NCI-H187 (cell line): ENCODE measurements at regions not wholly inside any gene's neighbourhood (a gene's known extent, or its start where the extent isn't known, plus 50 kb on each side); places are given as distances from the start of the nearest gene placed in this dataset.
"Not testable (repeated sequence)": the region's sequence is repeated elsewhere in the genome, so short reads cannot be mapped to it uniquely, and the experiment has no call there.

Source experiments
- DNase-seq, 2 experiments: peaks; one replicate each; lab custom pipeline; 2025; lab: John Stamatoyannopoulos, UW

DNA sequence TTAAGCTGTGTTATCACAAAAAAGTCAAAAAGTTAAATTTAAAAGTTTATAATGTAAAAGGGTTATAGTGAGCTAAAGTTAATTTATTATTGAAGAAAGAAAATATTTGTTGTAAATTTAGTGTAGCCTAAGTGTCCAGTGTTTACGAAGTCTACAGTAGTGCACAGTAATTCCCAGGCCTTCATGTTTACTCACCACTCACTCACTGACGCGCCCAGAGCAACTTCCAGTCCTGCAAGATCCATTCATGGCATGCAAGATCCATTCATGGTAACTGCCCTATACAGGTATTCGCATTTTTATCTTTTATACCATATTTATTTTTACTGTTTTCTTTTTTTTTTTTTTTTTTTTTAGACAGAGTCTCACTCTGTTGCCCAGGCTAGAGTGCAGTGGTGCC lies 69.5 kb downstream of the TPRA1 start:
- no peak for DNase-seq

DNA sequence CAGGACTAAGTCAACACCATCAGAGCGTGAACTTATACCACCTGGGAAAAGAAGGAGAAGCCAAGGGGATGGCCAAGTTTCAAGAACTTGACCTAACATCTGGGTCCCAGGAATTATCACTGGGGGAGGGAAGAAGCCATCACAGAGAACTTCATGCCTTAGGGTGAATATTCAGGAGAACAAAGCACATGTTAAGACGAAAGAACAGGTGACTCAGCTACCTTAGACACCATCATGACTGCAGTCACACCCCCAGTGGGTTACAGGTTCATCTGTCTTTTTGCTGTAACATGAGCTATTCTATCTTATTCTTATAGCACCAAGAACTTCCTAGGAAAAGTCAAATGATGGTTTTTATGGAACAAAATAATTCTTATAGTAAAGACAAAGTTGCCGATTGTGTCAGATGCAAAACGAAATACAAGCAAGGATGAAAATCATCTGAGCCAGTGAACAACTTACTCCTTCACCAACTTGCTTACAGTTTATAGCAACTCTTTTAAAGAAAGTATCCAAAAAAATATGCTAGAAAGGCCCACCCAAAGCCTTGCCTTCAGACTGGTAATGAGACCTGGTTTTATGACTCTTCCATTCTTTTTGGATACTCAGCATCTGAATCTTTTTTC lies 72.0 kb downstream of the TPRA1 start:
- DNase-seq, result no peak

DNA sequence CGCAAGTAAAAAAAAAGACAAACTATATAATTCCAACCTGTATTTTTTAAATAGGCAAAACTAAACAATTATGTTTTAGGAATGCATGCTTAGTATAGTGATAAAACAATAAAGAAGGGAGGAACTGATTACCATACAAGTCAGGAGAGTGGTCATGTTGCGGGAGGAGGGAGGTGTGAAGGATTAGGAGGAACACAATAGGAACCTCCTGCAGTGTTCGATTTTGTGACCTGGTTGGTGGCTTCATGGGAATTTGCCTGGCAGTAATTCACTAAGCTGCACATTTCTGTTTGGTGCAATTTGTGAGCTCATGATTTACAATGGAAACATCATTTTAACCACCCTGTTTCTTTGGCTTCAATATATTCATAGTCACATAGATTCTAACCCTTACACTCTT lies 78.3 kb downstream of the TPRA1 start:
- DNase-seq, result no peak

DNA sequence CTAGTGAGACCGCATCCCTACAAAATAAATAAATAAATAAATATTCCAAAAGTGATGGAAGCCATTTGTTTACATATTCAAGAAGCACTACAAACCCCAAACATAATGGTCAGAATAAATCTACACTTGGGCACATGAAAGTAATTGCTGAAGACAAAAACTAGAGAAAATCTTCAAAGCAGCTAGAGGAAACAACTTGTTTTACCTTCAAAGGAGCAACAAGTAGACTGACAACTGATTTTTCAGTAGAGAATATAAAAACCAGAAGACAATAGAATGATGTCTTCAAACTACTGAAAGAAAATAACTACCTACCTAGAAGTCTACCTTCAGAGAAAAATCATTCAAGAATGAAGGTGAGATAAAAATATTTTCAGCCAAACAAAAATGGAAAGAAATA lies 89.4 kb downstream of the TPRA1 start:
- no peak for DNase-seq

DNA sequence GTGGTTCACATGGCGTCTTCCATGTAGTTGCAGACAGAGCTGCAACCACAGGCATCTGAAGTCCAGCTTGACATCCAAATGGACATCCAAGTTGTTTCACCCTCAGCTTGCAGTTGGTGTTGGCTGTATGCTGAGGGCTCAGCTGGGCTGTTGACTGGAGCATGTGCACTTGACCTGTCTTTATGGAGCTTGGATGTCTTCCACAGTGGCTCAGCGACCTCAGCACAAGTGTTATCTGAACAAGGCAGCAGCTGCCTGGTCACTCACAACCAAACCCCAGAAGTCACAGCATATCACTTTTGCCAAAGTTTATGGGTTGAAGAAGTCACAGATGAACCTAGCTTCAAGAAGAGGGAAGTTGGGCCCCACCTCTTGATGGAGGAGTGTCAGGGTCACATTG lies 92.9 kb downstream of the TPRA1 start:
- no peak for DNase-seq

- DNase-seq, result no peak
These were observed 93.4 kb downstream of the TPRA1 start for GRCh38 chr3:127497166-127497565.

DNA sequence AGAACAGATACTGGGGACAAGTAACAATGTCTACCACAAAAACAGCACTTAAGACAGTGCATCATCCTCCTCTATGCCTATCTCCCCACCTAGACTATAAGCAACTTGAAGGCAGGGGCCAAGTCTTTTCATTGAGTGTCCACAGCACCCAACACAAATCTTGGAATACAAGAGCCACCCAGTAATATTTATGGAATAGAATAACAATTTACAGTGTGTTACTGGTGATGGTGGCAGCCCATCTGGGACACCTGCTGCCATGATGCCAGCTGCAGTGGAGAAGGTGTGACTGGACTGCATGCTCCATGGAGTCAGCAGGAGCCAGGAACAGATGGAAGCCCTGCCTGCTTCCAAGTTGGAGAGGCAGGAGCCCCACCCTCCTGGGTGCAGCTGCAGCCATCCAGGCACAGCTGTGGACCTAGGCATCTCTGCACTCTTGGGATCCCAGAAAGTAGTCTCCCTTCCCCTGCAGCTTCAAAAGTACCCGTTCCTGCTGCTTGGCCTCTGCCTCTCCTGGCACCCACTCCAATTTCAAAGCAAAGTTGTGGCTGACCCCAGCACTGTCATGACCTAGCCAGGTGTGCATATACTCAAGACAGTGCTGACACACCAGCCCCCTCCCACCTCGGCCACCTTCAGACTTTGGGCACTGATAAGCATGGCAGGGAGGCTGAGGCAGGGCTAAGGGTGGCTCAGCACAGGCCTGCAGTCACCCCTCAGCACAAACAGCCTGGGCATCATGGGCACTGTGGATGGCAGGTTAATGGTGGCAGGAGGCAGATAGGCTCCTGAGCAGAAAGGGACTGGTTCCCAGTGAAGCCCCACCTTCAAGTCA lies 94.5 kb downstream of the TPRA1 start:
- DNase-seq, result no peak

DNA sequence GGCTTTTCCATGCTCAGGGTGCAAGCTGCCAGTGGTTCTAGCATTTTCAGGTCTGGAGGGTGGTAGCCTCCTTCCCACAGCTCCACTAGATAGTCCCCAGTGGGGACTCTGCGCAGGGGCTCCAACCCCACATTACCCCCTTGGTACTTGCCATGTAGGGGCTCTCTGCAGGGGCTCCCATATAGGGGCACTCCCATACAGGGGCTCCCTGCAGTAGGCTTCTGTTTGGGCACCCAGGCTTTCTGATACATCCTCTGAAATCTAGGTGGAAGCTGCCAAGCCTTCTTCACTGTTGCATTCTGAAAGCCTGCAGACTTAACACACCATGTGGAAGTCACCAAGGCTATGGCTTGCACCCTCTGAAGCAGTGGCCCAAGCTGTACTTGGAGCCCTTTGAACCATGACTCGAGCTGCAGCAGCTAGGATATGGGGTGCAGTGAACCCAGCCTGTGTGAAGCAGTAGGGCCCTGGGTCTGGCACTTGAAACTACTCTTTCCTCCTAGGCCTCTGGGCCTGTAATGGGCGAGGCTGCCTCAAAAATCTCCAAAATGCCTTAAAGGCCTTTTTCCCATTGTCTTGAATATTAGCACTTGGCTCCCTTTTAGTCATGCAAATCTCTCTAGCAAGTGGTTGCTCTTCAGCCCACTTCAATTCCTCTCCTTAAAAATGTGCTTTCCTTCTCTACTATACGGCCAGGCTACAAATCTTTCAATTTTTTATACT lies 96.4 kb downstream of the TPRA1 start:
- DNase-seq, result no peak

DNA sequence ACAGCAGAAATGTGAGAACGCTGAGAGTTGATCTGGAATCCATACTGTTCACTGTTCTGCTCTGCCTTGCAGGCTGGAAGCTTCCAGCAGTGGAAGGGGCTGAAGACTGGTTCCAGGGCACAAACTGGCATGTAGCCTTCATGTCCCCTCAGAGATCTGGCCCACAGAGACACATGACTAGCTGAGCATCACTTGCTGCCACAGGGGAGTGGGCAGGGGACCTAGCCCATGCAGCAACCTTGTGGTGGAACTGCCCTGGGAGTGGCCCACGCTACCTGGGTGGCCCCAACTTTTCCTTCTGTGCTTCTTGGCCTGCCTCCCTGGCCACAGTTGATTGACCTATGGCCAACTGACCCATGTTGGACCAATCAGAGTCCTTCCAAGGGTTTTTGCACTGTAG lies 98.1 kb downstream of the TPRA1 start:
- DNase-seq, result no peak

- DNase-seq, result no peak
These were observed 98.6 kb downstream of the TPRA1 start for GRCh38 chr3:127491909-127492308.

- DNase-seq, result no peak
These were observed 99.2 kb downstream of the TPRA1 start for GRCh38 chr3:127491323-127491722.

DNA sequence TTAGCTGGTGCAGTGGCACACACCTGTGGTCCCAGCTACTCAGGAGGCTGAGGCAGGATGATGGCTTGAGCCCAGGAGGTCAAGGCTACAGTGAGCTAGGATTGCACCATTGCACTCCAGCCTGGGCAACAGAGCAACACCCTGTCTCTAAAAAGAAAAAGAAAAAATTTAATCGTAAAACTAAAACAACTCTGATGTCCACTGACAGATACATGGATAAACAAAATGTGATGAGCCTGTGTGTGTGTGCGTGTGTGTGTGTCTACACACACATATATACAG lies 99.6 kb downstream of the TPRA1 start:
- DNase-seq, result not testable (repeated sequence)

DNA sequence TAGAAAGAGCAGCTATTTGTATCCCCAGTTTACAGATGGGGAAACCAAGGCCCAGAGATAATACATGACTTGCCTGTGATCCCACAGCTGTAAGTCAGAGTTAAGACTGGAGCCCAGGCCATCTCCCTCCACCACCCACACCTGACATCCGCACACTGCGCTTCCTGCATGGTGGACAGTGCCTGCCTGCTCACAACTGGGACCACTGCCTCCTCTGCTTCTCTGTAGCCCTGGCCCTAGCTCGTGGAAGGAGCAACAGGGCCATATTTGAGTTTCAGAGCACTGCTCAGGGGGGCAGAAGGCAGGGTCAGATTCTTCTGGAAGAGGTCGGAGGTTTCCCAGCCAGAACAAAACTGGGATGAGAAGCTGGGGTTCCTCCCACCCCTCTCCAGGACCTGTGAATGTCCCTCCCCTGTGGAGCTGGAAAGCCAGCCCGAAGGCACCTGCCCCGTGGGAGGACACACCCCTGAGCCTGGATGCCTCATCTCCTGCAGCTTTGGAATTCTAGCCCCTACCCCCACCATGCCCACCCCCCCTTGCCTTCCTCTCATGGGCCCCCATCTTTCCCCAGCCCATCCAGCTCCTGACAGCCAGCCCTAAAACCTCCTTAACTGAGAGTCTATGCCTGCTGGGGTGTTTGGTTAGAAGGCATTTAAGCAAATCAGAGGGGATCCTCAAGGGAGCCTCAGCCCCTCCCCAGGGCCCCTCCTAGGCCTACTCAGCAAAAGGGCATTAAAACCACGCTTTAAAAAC lies 100.1 kb downstream of the TPRA1 start:
- no peak for DNase-seq

GRCh38 chr3:127489357-127489756 lies 101.2 kb downstream of the TPRA1 start:
- DNase-seq, result no peak

DNA sequence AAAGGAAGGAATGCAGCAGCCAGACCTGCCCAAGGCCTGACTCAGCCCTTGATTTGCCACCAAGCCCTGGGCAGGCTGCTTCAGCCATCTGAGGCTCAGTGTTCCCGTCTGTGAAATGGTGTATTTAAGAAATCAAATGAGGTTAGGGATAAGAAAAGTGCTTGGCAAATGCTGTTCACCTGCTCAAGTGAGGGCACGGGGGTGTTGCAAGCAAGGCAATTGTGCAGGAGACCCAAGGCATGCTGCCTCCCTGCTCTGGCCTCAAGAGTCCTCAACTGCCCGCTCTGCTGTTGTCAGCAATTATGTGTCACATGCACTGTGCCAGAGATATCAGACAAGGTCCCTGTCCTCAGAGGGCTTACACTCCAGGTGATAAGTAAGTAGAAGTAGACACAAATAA lies 101.8 kb downstream of the TPRA1 start:
- no peak for DNase-seq

- DNase-seq, result no peak
These were observed 102.3 kb downstream of the TPRA1 start for GRCh38 chr3:127488141-127488672.

DNA sequence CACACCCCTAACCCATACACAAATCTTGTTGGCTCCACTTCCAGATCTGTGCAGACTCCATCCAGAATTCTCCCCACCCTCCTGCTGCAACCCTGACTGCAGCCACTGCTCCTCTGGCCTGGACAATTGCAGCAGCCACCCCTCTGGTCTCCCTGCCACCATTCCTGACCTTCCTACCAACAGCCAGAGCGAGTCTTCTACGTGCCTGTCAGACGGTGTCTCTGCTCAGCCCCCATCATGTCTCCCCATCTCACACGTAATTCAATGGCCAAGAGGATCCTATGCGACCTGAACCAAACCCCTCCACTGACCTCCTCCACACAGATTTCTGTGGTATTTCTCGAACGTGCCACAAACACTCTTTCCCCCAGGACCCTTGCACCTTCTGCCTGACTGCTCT lies 103.3 kb downstream of the TPRA1 start:
- DNase-seq, result no peak

DNA sequence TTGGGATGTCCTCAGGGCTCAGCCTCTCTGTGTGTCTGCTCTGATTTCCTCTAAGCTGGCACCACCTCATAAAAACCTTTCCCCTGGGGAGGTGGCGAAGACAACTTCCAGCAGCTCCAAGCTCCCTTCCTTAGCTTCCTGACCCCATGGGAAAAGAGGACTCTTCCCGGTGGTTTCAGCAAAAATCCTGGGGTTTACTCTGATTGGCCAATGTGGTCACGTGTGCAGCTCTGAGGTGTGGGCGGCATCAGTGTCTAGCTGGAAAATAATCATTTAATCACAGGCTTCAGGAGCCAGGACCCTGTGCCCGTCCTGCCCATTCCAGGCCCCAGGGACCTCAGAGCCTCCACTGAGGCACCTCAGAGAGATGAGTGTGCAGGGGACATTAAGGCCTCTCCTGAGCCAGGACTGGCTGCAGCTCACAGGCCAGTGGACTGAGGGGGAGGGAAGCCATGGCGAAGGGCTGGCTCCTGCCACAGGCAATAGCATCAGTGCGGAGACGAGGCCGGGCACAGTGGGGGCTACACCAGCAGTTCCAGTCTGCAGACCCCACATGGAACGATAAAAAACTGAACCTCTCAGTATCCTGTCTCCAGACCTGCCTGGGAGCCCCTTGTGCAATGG lies 104.1 kb downstream of the TPRA1 start:
- DNase-seq, result no peak

DNA sequence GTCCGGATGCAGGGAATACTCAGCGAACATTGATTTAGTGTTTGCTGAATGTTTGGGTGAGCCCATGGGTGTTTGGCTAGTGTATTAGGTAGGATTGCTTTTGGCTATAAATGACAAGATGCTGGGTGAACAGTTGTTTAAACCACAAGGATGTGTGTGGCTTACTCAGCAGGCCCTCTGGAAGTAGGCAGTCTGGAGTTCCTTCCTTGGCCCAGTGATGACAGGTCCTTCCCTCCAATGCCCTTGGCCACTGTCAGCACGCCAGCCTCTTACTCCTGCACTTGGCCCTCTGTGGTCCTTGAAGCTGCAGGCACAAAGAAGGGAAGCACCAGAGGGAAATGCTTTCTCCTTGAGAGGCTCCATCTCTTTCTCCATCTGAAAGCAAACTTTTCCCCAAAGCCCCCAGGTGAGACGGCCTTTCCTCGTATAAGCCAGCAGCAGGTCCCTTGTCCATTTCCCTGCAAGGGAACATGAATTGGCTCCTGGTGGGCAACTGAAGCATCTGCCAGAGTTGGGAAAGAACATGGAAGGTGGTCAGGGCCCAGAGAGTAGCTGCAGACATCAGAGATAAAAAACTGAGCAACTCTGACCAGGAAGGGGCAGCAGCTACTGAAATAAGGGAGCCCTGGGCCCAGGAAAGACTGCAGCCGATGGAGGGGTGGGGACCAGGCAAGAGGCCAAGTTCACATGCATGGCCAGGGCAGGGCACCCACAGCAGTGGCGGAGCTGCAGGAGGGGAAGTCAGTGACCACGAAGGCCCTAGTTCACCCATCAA lies 105.0 kb downstream of the TPRA1 start:
- no peak for DNase-seq

GRCh38 chr3:127484601-127485388 lies 105.7 kb downstream of the TPRA1 start:
- no peak for DNase-seq
